Peyer's patch (tissue), 4 donors: ENCODE measurements at regions not wholly inside any gene's neighbourhood (a gene's known extent, or its start where the extent isn't known, plus 50 kb on each side); places are given as distances from the start of the nearest gene placed in this dataset.
A peak's percentile ranks its signal among the peaks of the same experiment; 100 is the strongest.

ENCODE experiments used
- CTCF ChIP-seq, 6 experiments: fragments of 450-650 bp in 4 of 6; fragments of 200-600 bp in 2 of 6; sonication (generic) in 1 of 6; IDR thresholded peaks; one replicate each; pipeline ENCODE4 v1.5.1; 2017 to 2019; ENCODE audit warnings: antibody characterized with exemption in 6 of 6, mild to moderate bottlenecking in 3 of 6, moderate library complexity in 1 of 6
- POLR2A ChIP-seq, 2 donors: fragments of 450-650 bp; IDR thresholded peaks; one replicate each; pipeline ENCODE4 v1.5.1; 2017; ENCODE audit warnings: antibody characterized with exemption in 2 of 2, mild to moderate bottlenecking in 2 of 2, moderate library complexity in 2 of 2

- peak in 4 of 6 experiments; percentile 14 to 28 (median 17) for TF ChIP-seq CTCF (IDR thresholded peaks at IDR 0.05)
- TF ChIP-seq POLR2A (IDR thresholded peaks at IDR 0.05) = no peak
Measured at GRCh38 chr15:89399238-89400115, 64.9 kb upstream of the POLG start.
